ENCODE measurements at regions not wholly inside any gene's neighbourhood (a gene's known extent, or its start where the extent isn't known, plus 50 kb on each side); places are given as distances from the start of the nearest gene placed in this dataset.

GRCh38 chr2:203651621-203652020 is 54.8 kb upstream of the CD28 start:
- TF ChIP-seq FOXA2 (IDR thresholded peaks at IDR 0.05) (no peak), HNF4G (IDR thresholded peaks at IDR 0.05) (no peak), HNF4A (conservative IDR thresholded peaks at IDR 0.05) (no peak), TAF1 (conservative IDR thresholded peaks at IDR 0.05) (no peak), JUND (IDR thresholded peaks at IDR 0.05) (no peak), SP1 (IDR thresholded peaks at IDR 0.05) (no peak)
- TF ChIP-seq, protein P1, sequence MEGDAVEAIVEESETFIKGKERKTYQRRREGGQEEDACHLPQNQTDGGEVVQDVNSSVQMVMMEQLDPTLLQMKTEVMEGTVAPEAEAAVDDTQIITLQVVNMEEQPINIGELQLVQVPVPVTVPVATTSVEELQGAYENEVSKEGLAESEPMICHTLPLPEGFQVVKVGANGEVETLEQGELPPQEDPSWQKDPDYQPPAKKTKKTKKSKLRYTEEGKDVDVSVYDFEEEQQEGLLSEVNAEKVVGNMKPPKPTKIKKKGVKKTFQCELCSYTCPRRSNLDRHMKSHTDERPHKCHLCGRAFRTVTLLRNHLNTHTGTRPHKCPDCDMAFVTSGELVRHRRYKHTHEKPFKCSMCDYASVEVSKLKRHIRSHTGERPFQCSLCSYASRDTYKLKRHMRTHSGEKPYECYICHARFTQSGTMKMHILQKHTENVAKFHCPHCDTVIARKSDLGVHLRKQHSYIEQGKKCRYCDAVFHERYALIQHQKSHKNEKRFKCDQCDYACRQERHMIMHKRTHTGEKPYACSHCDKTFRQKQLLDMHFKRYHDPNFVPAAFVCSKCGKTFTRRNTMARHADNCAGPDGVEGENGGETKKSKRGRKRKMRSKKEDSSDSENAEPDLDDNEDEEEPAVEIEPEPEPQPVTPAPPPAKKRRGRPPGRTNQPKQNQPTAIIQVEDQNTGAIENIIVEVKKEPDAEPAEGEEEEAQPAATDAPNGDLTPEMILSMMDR (IDR thresholded peaks at IDR 0.05; ENCODE audit: low read depth, low read length, missing input control) = no peak
- TF ChIP-seq, protein P2, sequence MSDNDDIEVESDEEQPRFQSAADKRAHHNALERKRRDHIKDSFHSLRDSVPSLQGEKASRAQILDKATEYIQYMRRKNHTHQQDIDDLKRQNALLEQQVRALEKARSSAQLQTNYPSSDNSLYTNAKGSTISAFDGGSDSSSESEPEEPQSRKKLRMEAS (IDR thresholded peaks at IDR 0.05) = no peak
